B cell (primary cell): ENCODE measurements at regions not wholly inside any gene's neighbourhood (a gene's known extent, or its start where the extent isn't known, plus 50 kb on each side); places are given as distances from the start of the nearest gene placed in this dataset.

ENCODE experiments used
- ATAC-seq: fragments of 200-7000 bp; cut with Tn5 transposase; one replicate; pipeline ENCODE4 v1.10.0; 2021; ENCODE audit warnings: low read depth, mild to moderate bottlenecking, moderate number of reproducible peaks, moderate library complexity
- CTCF ChIA-PET: fragments of 350-600 bp; sonication (Branson Sonifier 250); formaldehyde crosslinking; loops from one replicate; lab custom pipeline; 2021; ENCODE audit warnings: antibody characterized with exemption, inconsistent platforms; lab: Charles Lee
- POLR2A ChIA-PET: fragments of 350-600 bp; sonication (Branson Sonifier 250); formaldehyde crosslinking; loops from one replicate; lab custom pipeline; 2021; ENCODE audit warnings: antibody characterized with exemption; lab: Charles Lee
- DNase-seq: peaks from one replicate; pipeline ENCODE4 v3.0.0; 2013
- H2AFZ ChIP-seq: 2 replicates; pipeline ENCODE4 v1.6.1; 2012; ENCODE audit warnings: mild to moderate bottlenecking, low read depth, low read length; ENCODE audit not compliant: insufficient read depth, poor library complexity, severe bottlenecking
- H3K27ac ChIP-seq, 2 donors: 1 replicate in 1 of 2; 2 replicates in 1 of 2; pipeline ENCODE4 v1.5.1; 2012 to 2013; ENCODE audit warnings: low read length in 2 of 2, mild to moderate bottlenecking in 2 of 2, moderate library complexity in 1 of 2
- H3K27me3 ChIP-seq, 4 experiments: fragments of 200-600 bp in 1 of 4; sonication (generic) in 1 of 4; replicated peaks in 1 of 4; 1 replicate in 2 of 4; 2 replicates in 2 of 4; pipeline versions ENCODE4 v1.6.1 to v1.7.0; 2013 to 2016; ENCODE audit warnings: low read length in 3 of 4, mild to moderate bottlenecking in 2 of 4, mixed read lengths in 1 of 4, moderate library complexity in 1 of 4; ENCODE audit not compliant: insufficient read depth in 4 of 4, control insufficient read depth in 3 of 4; ENCODE audit errors: control extremely low read depth in 1 of 4
- H3K36me3 ChIP-seq, 2 experiments: replicated peaks in 1 of 2; 1 replicate in 1 of 2; 2 replicates in 1 of 2; pipeline versions ENCODE4 v1.6.1 to v1.7.1; 2013; ENCODE audit warnings: low read length in 1 of 2; ENCODE audit not compliant: insufficient read depth in 2 of 2, control insufficient read depth in 1 of 2; ENCODE audit errors: control extremely low read depth in 1 of 2, extremely low read depth in 1 of 2
- H3K4me1 ChIP-seq, 2 donors: fragments of 200-600 bp in 1 of 2; sonication (generic) in 1 of 2; 1 replicate in 1 of 2; 2 replicates in 1 of 2; pipeline versions ENCODE4 v1.5.1 to v1.6.1; 2013 to 2017; ENCODE audit warnings: low read length in 2 of 2; ENCODE audit not compliant: control insufficient read depth in 2 of 2, insufficient read depth in 2 of 2
- H3K4me2 ChIP-seq: replicated peaks from 2 replicates; pipeline ENCODE3; 2012; ENCODE audit warnings: mild to moderate bottlenecking, low read depth, low read length; ENCODE audit not compliant: poor library complexity, severe bottlenecking
- H3K4me3 ChIP-seq, 5 experiments: fragments of 200-600 bp in 1 of 5; sonication (generic) in 1 of 5; 1 replicate in 3 of 5; 2 replicates in 2 of 5; pipeline versions ENCODE4 v1.5.1 to v1.7.0; 2011 to 2016; ENCODE audit warnings: low read length in 4 of 5, mild to moderate bottlenecking in 4 of 5, low read depth in 2 of 5, control low read depth in 1 of 5, moderate library complexity in 1 of 5; ENCODE audit not compliant: insufficient read depth in 1 of 5; ENCODE audit errors: control extremely low read depth in 1 of 5, extremely low read depth in 1 of 5
- H3K79me2 ChIP-seq: fragments of 200-600 bp; sonication (generic); one replicate; pipeline ENCODE4 v1.6.0; 2016; ENCODE audit warnings: low read length; ENCODE audit not compliant: control insufficient read depth, insufficient read depth
- H3K9ac ChIP-seq: fragments of 200-600 bp; sonication (generic); 2 replicates; pipeline ENCODE4 v1.6.1; 2017; ENCODE audit warnings: mild to moderate bottlenecking, low read length, moderate library complexity
- H3K9me3 ChIP-seq, 3 donors: one replicate each; pipeline versions ENCODE4 v1.6.1 to v1.7.1; 2013; ENCODE audit warnings: low read length in 2 of 3; ENCODE audit not compliant: control insufficient read depth in 2 of 3, insufficient read depth in 1 of 3; ENCODE audit errors: control extremely low read depth in 1 of 3
- H4K20me1 ChIP-seq: 2 replicates; pipeline ENCODE4 v1.6.0; 2012; ENCODE audit warnings: mild to moderate bottlenecking, low read length; ENCODE audit not compliant: insufficient read depth, control insufficient read depth, poor library complexity, severe bottlenecking
- H3K27ac Mint-ChIP-seq: one replicate; pipeline ENCODE4 v1.8.0; 2021; ENCODE audit warnings: mixed read lengths
- H3K27me3 Mint-ChIP-seq: one replicate; pipeline ENCODE4 v1.8.0; 2021; ENCODE audit warnings: mixed read lengths
- H3K4me1 Mint-ChIP-seq: one replicate; pipeline ENCODE4 v1.8.0; 2021; ENCODE audit warnings: mixed read lengths
- H3K4me3 Mint-ChIP-seq: one replicate; pipeline ENCODE4 v1.8.0; 2021; ENCODE audit warnings: mixed read lengths
- H3K9me3 Mint-ChIP-seq: one replicate; pipeline ENCODE4 v1.8.0; 2022; ENCODE audit warnings: mixed read lengths; ENCODE audit not compliant: insufficient read depth
- EZH2 ChIP-seq: IDR thresholded peaks from 2 replicates; pipeline ENCODE4 v1.6.1; 2012; ENCODE audit warnings: borderline replicate concordance, low read depth, mild to moderate bottlenecking, moderate library complexity, low read length; ENCODE audit not compliant: insufficient read depth, poor library complexity, severe bottlenecking
- WGBS: methylation state at CpG from one replicate; pipeline ENCODE4 v1.1.5; 2013; ENCODE audit warnings: missing lambda C conversion rate; ENCODE audit not compliant: insufficient coverage; 5-methylcytosine and 5-hydroxymethylcytosine counted together
- intact Hi-C: fragments of 100-400 bp; cut with micrococcal nuclease; formaldehyde crosslinking; loops from one replicate; pipeline ENCODE4 v1.10.0; 2022
- TF ChIP-seq, protein P1 (sequence below): fragments of 200-600 bp; IDR thresholded peaks from one replicate; pipeline ENCODE4 v1.8.0; 2022; ENCODE audit warnings: antibody characterized with exemption, mild to moderate bottlenecking

DNA sequence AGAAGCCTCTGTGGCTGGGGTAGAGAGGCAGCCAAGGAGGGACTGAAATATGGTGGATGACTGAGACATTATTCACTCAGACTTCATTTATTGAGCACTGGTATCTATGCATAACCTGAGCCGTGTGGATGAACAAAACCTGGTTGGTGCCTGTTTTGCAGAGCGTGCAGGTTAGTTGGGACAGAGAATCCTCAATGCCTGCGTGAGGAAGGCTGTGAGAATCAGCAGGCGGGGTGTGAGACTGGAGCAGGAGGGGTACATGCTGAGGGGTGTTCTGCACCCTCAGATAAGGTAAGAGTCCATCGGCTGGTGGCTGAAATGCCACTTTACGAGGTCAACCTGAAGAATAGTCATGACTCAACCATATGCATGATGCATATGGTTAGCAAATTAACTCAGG is 271.6 kb downstream of the MED10 start:
- H3K4me2 ChIP-seq: no peak overlapping the region
- H3K4me3 Mint-ChIP-seq: no peak overlapping the region
- H3K4me1 ChIP-seq: no peaks in the 10 kb centered on the region
- no peaks in the 10 kb centered on the region for H3K36me3 ChIP-seq
- no peak overlapping the region for H3K27ac ChIP-seq
- TF ChIP-seq, protein P1, sequence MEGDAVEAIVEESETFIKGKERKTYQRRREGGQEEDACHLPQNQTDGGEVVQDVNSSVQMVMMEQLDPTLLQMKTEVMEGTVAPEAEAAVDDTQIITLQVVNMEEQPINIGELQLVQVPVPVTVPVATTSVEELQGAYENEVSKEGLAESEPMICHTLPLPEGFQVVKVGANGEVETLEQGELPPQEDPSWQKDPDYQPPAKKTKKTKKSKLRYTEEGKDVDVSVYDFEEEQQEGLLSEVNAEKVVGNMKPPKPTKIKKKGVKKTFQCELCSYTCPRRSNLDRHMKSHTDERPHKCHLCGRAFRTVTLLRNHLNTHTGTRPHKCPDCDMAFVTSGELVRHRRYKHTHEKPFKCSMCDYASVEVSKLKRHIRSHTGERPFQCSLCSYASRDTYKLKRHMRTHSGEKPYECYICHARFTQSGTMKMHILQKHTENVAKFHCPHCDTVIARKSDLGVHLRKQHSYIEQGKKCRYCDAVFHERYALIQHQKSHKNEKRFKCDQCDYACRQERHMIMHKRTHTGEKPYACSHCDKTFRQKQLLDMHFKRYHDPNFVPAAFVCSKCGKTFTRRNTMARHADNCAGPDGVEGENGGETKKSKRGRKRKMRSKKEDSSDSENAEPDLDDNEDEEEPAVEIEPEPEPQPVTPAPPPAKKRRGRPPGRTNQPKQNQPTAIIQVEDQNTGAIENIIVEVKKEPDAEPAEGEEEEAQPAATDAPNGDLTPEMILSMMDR: no peak
- no peak for TF ChIP-seq EZH2
- no peaks in the 10 kb centered on the region for H3K9me3 Mint-ChIP-seq
- DNase-seq (no peak), ATAC-seq (no peak)
- ChIA-PET POLR2A (no interaction called here), CTCF (no interaction called here)
- H3K4me3 ChIP-seq: no peak overlapping the region
- H3K27me3 Mint-ChIP-seq: no peaks in the 10 kb centered on the region
- no peak overlapping the region for H3K27ac Mint-ChIP-seq
- H3K79me2 ChIP-seq: no peaks in the 10 kb centered on the region
- H4K20me1 ChIP-seq: no peaks in the 10 kb centered on the region
- H3K27me3 ChIP-seq: no peaks in the 10 kb centered on the region
- intact Hi-C loops: no loop called here
- H3K9ac ChIP-seq: no peak overlapping the region
- H3K9me3 ChIP-seq: peaks cover 0 to 5% (median 0%) of the 10 kb centered on the region in 3 donors
- no peak overlapping the region for H2AFZ ChIP-seq
- no peaks in the 10 kb centered on the region for H3K4me1 Mint-ChIP-seq
- WGBS: 94% methylated on average over 6 of the region's 6 CpGs

DNA sequence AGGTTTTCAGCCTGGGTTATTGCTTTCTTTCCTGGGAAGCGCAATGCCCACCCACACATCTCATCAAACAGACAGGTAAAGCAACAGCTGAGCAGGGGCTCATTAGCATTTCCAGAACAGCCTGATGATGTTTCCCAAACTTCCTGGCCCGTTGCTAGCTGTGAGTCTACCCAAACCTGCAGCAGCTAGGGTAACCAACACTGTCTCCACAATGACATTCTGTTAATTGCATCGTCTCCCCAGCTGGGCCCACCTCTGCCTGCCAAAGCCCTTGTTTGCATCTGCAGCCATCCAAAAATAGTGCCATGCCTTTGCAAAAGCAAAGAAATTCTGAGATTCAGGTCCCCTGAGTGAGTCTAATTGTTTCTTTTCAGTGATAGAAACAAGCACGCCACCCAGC is 273.0 kb downstream of the MED10 start:
- intact Hi-C loops: no loop called here
- no peak overlapping the region for H3K9ac ChIP-seq
- no peak overlapping the region for H3K27ac Mint-ChIP-seq
- no peaks in the 10 kb centered on the region for H4K20me1 ChIP-seq
- H3K4me3 ChIP-seq: no peak overlapping the region
- H3K27me3 ChIP-seq: no peaks in the 10 kb centered on the region
- no peaks in the 10 kb centered on the region for H3K36me3 ChIP-seq
- no peak overlapping the region for H3K4me2 ChIP-seq
- 70% methylated on average over 3 of the region's 4 CpGs for WGBS
- ATAC-seq (no peak), DNase-seq (no peak)
- no peaks in the 10 kb centered on the region for H3K4me1 Mint-ChIP-seq
- H3K27ac ChIP-seq: no peak overlapping the region
- no peak overlapping the region for H2AFZ ChIP-seq
- ChIA-PET POLR2A (no interaction called here), CTCF (interaction anchor here (1.0 kb wide), 1 partner anchor 57 kb away, joined by 3 read pairs; no protein-coding TSS in a partner anchor)
- H3K9me3 Mint-ChIP-seq: no peaks in the 10 kb centered on the region
- peaks cover 0 to 5% (median 0%) of the 10 kb centered on the region in 3 donors for H3K9me3 ChIP-seq
- H3K4me3 Mint-ChIP-seq: no peak overlapping the region
- TF ChIP-seq, protein P1: no peak
- TF ChIP-seq EZH2: no peak
- H3K79me2 ChIP-seq: no peaks in the 10 kb centered on the region
- H3K4me1 ChIP-seq: no peaks in the 10 kb centered on the region
- H3K27me3 Mint-ChIP-seq: no peaks in the 10 kb centered on the region
